HG03139 (cell line): ENCODE measurements at regions not wholly inside any gene's neighbourhood (a gene's known extent, or its start where the extent isn't known, plus 50 kb on each side); places are given as distances from the start of the nearest gene placed in this dataset.

Source experiments
- ATAC-seq: cut with Tn5 transposase; IDR thresholded peaks from one replicate; pipeline ENCODE4 v1.9.1; 2021; ENCODE audit not compliant: unreplicated experiment

DNA sequence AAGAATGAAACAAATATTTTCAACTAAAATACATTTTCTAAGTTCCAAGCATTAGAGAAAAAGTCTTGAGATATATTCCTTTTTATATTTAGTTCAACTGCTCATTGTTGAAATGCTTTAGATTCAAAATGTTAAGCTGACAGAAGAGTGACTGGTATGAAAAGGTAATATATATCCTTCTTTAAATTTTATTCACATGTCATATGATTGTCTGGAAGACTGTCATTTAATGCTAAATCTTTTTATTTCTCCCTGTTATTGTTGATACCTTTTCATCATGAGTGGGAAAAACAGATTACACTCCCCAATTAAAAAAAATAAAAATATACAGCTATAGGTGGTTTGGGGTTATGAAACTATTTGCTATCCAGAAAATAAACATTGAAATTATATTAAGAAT, 965.4 kb downstream of the JRKL start:
- ATAC-seq: no peak

DNA sequence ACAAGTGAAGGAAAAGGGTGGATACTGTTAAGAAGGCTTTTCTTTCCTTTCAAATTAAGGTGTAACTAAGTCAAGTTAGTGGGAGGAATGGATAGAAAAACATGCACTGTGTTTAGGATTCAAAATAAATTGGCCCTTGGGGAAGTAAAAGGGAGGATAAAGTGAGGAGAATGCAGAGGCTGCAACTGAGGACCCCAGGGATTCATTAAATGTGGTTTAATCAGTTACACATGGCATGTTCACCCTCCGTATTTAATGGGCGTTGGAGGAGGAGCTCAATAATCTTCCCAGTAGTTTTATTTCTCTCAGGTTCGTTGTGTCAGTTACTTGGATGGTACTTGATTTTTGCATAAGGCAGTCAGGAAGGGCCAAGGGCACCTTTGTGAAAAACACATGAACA, 966.3 kb downstream of the JRKL start:
- no peak for ATAC-seq

DNA sequence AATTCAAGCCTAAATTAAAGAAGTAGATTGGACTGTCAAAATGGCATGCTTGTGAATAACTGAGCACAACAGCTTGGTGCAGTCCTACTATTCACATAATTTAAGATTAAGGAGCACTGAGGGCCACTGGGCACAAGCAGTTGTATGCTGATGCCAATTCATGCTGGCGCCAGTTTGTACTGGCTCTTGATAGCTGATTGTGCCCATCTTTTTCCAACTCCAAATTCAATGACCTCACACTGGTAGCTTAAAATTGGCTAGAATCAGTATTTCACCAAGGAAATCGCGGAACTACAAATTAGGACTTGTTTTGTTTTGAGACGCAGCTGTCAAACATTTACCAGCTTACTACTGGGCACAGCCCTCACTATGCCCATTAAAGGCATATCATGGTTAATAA, 969.2 kb downstream of the JRKL start:
- no peak for ATAC-seq

DNA sequence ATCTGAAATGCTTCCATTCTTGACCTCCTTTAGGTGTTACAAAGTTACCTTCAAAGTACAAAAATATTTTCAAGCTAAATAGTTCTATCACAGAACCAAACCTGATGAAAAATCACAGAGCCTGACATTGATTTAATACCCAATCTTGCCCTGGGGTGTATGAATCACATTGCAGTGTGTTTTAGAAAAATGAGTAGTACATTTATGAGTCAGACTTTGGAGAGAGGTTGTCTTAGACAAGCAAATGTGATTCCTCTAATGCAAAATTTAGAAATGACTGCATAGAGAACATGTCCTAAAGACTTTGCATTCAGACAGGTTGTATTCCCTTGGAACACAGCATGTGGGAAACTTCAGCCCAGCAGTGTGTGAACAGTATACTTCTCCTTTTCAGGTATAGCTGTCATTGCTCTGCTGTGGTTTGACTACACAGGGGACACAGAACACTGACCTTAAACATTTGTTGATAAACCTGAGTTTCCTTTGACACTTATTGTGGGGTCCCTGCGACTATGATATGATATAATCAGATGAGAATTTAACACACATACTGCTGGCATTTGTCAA, 972.1 kb downstream of the JRKL start:
- no peak for ATAC-seq

DNA sequence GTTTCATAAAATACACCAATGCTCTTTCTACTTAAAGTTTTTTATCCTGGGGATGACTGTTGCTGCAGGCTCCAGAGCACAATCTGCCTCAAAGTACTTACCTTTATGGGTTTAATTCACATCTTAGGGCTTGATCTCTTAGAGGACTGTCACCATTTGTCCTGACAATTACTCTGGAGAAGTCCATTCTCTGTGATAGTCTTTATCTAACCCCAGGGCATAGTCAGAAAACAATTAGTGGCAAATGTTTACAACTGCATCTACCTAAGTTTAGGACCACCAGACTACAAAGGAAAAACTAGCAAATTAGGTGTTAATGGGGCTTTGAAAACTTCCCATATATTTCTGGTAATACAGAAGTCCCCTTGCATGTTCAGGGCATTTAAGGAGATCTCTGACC, 973.5 kb downstream of the JRKL start:
- ATAC-seq: no peak

DNA sequence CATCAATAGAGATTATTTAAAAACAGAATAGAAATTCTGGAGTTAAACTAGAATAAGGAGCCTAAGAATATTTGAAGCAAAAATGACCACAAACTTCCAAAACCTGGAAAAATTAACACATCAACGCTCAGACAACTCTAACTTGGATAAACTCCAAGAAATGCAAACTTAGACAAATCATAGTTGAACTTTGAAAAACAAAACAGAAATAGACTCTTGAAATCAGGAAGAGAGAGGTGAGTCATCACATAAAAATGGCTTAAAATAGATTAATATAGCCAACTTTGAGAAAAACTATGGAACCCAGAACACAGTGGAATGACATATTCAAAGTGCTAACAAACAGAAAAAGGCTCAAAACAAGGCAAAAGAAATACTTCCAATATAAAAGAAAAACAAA, 974.2 kb downstream of the JRKL start:
- no peak for ATAC-seq

DNA sequence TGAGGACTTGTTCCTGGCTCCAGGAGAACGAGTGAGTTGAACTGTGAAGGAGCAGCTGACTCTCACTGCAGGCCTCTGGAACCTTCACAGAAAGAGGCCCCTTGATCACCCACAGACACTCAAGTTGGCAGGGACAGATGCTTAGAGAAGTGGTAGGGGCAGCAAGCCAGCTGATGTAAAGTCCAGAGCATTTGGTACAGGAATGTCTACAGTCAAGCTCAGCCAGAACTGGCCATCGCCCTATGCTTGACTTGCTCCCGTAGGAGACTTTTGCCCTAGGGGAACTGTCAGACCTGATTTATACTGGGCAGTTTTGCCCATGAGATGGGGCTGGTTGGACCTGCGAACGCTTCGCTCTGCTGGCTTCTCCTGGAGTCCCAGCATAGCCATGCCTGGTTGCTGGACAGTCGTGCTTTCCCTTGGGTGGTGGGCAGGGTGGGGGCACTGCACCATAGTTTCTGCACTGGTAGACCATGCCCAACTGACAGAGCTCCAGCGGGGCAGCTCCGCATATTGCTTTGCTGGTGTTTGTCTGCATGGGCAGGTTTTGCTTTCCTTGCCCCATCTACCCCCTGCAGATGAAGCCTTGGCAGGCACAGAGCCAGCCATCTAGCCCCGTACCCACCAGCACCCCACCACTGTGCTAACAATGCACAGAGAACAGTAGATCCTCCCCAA, 977.7 kb downstream of the JRKL start:
- ATAC-seq: no peak

DNA sequence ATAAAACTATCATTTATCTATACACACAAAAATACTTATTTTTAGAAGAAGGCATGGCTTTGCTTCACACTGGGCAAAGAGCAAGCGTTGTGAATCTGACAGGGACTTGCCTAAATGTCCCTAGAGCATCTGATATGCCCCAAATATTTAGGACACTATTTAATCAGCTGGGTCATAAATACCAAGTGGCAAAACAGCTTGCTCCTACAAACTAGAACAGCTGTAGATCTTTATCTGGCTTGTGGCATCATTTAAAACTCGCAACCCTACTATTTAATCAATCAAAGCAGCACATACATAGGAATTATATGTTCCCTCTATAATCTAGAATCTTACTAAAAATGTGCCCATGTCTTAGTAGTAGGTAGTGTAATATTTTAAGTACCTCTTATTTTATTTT, 999.5 kb downstream of the JRKL start:
- no peak for ATAC-seq

DNA sequence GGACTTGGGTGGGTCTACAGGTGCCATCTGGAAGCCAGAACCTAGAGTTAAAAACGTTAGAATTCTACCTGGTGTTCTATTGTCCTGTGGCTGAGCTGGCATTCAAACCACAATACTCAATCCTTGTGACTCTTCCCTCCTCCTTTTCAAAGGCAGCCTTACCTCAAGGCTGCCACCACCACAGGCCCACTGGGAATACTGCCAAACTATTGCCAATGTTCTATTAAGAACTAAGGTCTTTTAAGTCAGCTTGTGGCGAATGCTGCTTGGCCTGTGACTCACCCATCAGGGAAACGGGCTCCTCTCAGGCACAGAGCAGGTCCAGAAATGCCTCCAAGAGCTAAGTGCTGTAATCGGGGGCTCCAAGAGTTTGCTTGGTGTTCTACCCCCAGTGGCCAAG, 1008.4 kb downstream of the JRKL start:
- ATAC-seq: no peak

DNA sequence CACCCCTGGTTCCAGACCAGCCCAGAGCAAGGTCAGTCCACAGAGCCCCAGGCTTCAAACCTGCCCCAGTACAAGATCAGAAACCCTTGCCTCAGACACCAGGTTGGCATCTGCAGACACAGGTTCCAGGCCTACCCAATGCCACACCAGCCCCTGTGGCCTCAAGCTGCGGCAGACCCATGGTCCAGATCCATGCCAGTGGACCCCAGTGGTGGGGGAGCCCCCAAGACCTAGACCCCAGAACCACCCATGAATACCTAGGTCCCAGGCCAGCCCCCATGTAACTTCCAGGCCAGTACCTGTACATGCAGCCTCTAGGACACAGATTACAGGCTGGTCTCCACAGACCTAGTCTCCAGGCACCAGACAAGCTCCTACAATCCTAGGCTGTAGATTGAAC, 1019.3 kb downstream of the JRKL start:
- no peak for ATAC-seq

DNA sequence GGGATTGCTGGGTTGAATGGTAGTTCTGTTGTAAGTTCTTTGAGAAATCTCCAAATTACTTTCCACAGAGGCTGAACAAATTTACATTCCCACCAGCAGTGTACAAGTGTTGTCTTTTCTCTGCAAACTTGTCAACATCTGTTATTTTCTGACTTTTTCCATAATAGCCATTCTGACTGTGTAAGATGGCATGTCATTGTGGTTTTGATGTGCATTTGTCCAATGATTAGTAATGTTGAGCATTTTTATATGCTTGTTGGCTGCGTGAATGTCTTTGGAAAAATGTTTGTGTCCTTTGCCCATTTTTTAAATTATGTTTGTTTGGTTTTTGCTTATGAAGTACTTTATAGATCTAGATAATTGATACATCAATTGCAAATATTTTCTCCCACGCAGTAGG, 1025.0 kb downstream of the JRKL start:
- no peak for ATAC-seq

DNA sequence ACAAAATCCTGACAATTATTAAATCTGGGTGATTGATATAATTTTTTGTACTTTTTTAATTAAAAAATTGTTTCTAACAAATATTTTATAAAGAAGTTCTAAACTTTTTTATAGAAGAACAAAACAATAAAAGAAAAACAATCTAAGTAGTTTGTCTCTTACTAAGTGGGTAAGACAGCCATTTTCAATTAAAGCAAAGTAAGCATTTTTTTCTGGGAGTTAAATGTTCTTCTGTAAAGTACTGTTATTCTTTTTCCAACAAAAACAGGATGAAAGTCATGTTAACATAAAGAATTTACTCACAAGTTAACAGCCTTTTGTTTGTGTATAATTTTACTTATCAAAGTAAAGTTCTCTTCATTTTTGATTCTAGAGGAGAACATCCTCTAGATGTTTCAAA, 1029.9 kb downstream of the JRKL start:
- ATAC-seq: no peak

DNA sequence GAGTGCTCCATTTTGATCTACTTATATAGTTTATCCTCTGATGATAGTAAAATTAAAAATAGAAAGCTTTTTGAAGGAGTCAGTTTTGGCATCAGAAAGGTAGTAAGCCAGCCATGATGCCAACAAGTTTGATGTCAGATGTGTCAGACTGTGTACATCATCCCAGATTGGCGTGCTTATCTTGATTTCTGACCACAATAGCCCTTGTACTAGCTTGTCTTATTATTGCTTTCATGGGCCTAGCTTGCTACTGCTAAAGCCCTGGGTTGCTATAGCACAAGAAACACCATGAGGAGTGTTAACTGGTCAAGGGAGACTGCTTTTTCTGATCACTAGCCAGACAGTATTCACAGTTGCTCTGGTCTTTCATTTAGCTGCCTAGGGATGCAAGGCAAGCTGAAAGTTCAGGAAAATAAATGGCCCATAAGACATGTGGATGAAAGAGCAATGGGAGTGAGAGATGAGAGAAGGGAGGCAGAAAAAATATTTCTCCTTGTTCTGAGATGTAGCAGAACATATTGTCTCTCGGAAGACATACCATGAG, 1038.5 kb downstream of the JRKL start:
- no peak for ATAC-seq

DNA sequence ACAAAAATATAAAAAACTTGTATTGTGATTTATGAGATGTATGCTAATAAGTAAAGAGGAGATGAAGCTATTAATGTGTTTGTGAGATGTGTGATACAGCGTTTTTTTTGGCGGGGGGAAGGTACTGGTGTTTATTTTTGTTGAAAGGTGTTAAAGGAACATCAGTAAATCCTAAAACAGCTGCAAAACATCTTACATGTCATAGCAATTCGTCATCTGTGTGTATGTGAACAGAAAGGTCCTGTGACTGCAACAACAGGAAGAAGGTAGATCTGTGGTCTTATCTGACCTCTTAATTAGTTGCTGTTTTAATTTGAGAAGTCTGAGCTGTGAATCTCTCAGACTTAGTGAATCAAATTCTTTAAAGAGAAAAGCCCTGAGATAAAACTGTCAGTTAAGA, 1041.1 kb downstream of the JRKL start:
- ATAC-seq: no peak

DNA sequence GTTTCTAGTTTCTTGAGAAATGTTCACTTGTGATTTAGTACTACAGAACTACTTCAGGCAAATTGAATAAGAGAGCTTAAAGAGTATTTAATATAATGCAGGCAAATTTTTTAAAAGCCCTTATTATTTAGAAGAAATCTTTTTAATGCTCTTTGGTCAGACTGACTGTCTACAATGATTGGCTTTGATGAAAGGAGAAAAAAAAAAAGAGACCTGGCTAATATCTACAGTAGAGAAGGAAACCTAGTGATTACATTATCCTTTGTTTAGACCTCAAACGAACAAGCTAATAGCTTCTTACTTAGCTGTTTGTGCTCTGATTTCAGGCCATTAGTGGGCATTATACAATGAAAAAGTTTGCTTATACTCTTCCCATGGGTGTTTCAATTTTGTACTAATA, 1043.1 kb downstream of the JRKL start:
- no peak for ATAC-seq

DNA sequence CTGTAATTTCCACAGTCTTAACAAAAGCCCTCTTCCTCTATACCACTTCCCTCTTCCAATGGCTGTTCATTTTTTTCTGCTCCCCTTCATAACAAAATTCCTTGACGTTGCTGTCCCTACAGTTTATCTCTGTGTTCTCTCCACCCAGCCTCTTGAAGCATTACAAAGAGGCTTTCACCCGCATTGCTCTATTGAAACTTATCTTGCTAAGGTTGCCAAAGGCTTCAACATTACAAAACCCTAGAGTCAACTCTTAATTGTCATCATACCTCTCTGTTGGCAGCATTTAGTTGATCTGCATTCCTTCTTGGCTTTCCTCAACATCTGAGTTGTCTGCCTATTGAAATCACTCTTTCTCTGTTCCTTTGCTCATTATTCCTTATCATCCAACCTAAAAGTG, 1055.7 kb downstream of the JRKL start:
- no peak for ATAC-seq

DNA sequence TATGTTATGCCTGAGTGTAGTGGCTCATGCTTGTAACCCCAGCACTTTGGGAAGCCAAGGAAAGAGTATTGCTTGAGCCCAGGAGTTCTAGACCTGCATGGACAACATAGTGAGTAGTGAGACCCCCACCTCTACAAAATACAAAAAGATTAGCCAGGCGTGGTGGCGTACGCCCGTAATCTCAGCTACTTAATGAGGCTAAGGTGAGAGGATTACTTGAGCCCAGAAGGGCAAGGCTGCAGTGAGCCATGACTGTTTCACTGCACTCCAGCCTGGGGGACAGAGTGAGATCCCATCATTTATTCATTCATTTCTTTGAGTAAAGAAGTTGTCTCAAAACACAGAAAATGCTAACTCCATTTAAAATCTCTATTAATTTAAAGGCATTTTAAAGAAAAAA, 1061.6 kb downstream of the JRKL start:
- no peak for ATAC-seq

DNA sequence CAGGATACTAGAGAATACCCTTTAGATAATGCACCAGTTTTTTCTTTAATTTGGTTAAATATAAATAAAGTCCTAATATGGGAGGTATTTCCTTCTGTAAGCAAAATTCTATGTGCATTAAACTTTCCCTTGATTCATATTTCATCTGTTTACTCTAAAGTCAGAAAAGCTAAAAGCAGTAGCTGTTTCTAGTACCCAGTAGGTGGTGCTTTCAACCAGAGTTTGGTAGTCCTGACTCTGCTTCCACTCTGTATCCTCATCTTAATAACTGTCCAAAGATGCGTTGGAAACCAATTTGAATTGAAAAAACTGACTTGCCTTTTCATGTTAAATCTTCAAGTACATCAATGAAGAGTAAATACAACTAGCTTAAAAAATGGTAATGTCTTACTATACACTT, 1065.2 kb downstream of the JRKL start:
- ATAC-seq: no peak

DNA sequence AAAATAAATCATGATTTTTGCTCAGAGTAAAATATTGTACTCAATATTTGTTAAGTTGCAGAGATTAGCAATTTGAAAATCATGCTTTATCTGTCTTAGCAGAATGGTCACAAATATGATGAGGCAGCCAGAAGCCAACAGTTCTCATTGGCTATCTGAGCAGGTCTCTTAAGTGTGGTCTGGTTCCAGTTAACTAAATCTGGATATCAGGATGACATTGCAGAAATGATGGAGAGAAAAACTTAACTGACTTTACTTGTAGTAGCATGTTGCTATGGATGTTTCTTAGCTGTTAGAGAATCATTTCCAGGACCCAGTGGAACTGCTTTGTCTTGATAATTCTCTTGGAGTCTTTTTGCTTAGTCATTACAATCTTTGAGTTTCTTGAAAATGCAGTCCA, 1070.3 kb downstream of the JRKL start:
- no peak for ATAC-seq

DNA sequence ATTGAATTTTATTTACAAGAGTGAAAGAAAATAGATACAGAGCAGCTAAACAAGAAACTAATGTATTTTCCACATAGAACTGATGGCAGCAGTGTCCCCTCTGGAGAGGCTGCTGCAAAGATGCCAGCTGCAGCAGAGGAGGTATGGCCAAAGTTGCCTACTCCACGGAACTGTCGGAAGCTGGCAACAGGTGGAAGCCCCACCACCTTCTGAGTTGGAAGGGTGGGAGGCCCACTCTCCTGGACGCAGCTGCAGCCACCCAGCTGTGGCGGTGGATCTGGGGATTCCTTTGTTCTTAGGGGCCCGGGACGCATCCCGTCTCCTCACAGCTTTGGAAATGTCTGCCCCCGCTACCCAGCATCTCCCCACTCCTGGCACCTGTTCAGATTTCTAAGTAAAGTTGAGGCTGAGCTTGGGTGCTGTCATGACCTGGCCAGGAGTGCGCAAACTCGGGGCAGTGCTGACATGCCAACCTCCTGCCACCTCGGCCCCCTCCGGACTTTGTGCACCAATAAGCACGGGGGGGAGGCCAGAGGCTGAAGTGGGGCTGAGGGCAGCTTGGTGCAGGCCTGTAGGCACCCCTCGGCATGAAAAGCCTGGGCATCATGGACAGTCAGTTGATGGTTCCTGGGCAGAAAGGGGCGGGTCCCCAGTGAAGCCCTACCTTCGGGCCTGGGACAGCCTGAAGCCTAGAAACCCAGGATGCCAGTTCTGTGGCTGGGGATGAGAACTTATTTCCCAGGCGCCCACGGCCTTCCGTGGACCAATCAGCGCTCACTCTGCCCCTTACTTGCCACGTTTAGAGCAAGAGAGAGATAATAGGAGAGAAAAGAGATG, 1071.4 kb downstream of the JRKL start:
- no peak for ATAC-seq

DNA sequence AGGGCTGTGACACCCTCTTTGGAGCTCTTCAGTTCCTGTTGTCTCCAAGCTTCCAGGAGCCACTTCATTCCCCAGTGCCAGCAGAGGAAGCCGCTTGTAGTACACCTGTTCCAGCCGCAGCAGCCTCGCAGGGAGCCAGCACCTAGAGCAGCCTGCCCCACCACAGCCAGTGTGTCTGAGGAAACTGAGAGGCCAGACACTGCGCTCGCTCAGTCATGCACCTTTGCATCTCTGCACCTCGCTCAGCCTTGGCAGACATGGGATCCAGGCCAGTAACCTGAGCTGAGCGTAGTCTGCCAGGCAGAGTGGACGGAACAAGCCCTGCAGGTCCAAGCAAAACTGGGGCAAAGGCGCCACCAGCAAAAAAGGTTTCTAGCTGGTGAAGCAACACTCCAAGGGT, 1072.1 kb downstream of the JRKL start:
- ATAC-seq: no peak

DNA sequence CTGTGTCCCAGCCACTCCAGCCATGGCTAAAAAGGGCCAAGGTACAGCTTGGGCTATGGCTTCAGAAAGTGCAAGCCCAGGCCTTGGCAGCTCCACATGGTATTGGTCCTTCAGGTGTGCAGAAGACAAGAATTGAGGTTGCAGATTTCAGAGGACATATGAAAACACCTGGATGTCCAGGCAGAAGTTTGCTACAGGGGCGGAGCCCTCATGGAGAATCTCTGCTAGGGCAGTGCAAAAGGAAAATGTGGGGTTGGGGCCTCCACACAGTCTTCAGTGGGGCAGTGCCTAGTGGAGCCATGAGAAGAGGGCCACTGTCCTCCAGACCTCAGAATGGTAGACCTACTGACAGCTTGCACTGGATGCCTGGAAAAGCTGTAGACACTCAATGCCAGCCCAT, 1074.1 kb downstream of the JRKL start:
- no peak for ATAC-seq
